ENCODE measurements at regions not wholly inside any gene's neighbourhood (a gene's known extent, or its start where the extent isn't known, plus 50 kb on each side); places are given as distances from the start of the nearest gene placed in this dataset.
A peak's percentile ranks its signal among the peaks of the same experiment; 100 is the strongest.

GRCh38 chr20:4516876-4517275, 169.4 kb upstream of the PRNP start:
- DNase-seq (ENCODE audit: extremely low read depth, low read depth), result no peak
- no peak for TF ChIP-seq CTCF (IDR thresholded peaks at IDR 0.05; ENCODE audit: low read depth, low read length)

- TF ChIP-seq CTCF (IDR thresholded peaks at IDR 0.05; ENCODE audit: low read depth, low read length), result no peak
Observed at GRCh38 chr20:4513720-4514119, 172.5 kb upstream of the PRNP start.

GRCh38 chr20:4512891-4513550, 173.2 kb upstream of the PRNP start:
- no peak for TF ChIP-seq CTCF (IDR thresholded peaks at IDR 0.05; ENCODE audit: low read depth, low read length)
- peak; percentile 52 for DNase-seq (ENCODE audit: extremely low read depth, low read depth)

More at GRCh38 chr20:4513720-4514119, 172.5 kb upstream of the PRNP start:
- no peak for DNase-seq (ENCODE audit: extremely low read depth, low read depth)

- no peak for DNase-seq (ENCODE audit: extremely low read depth, low read depth)
Observed at GRCh38 chr20:4511776-4512175, 174.5 kb upstream of the PRNP start.

GRCh38 chr20:4509825-4510522, 176.3 kb upstream of the PRNP start:
- DNase-seq (ENCODE audit: extremely low read depth, low read depth), result no peak
- TF ChIP-seq CTCF (IDR thresholded peaks at IDR 0.05; ENCODE audit: low read depth, low read length), result no peak

More at GRCh38 chr20:4511776-4512175, 174.5 kb upstream of the PRNP start:
- TF ChIP-seq CTCF (IDR thresholded peaks at IDR 0.05; ENCODE audit: low read depth, low read length), result no peak

- no peak for DNase-seq (ENCODE audit: extremely low read depth, low read depth)
- no peak for TF ChIP-seq CTCF (IDR thresholded peaks at IDR 0.05; ENCODE audit: low read depth, low read length)
Observed at GRCh38 chr20:4508773-4509172, 177.5 kb upstream of the PRNP start.

GRCh38 chr20:4507288-4507719, 179.0 kb upstream of the PRNP start:
- DNase-seq (ENCODE audit: extremely low read depth, low read depth), result peak; percentile 70
- TF ChIP-seq CTCF (IDR thresholded peaks at IDR 0.05; ENCODE audit: low read depth, low read length), result no peak
